Head of caudate nucleus (tissue), 42 donors: ENCODE measurements at regions not wholly inside any gene's neighbourhood (a gene's known extent, or its start where the extent isn't known, plus 50 kb on each side); places are given as distances from the start of the nearest gene placed in this dataset.
A peak's percentile ranks its signal among the peaks of the same experiment; 100 is the strongest.
"Not testable (repeated sequence)": the region's sequence is repeated elsewhere in the genome, so short reads cannot be mapped to it uniquely, and the experiment has no call there.

Source experiments
- DNase-seq, 42 donors: peaks; one replicate each; pipeline versions ENCODE4 v3.0.0 to v3.0.0-alpha.2; 2020 to 2021; ENCODE audit warnings: mixed read lengths in 7 of 42
- intact Hi-C: fragments of 100-400 bp; cut with DNase I; formaldehyde crosslinking; loops from one replicate; pipeline ENCODE4 v1.15.0; 2022

DNA sequence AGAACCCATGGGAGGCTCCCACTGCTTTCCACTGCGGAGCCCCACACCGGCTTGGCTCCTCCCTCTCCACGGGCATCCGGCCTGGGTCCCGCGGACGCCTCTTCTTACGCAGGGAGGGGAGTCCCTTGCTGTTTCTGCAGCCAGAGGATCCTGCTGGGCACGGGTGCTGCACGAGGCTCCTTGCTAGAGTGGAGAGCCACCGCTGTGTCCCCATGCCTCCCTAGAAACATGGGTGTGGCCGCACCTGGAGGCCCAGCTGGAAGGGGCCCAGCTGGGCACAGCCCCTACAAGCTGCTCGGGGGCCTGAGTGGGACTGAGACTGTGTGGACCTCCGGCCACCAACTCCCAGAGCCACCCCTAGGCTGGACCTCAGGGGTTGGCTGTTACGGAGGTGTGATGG, 67.7 kb upstream of the GPC1 start:
- intact Hi-C loops: no loop called here
- DNase-seq: no peak

DNA sequence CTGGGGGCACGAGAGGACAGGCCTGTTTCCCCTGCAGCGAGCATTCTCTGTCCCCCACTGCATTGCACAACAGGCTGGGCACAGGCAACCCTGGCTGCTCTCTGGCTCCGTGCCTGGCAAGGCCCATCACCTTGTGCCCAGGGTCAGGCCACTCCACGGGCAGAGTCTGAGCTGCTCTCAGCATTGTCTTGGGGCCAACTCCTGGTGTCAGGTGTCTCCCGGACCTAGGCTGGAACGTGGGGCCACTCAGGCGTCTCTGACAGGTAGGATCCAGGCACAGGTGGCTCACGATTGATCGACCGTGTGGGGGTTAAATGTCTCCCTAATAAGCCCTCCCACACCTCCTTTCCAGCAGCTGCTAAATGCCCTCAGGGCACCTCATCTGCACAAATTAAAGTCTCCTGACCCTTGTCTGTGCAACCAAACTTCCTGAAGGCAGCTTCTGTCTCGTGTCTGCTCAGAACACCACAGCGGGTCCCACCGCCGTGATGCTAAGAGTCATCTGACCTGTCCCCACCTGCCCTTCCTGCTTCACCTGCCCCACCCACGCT, 66.6 kb upstream of the GPC1 start:
- intact Hi-C loops: no loop called here
- DNase-seq: no peak

DNA sequence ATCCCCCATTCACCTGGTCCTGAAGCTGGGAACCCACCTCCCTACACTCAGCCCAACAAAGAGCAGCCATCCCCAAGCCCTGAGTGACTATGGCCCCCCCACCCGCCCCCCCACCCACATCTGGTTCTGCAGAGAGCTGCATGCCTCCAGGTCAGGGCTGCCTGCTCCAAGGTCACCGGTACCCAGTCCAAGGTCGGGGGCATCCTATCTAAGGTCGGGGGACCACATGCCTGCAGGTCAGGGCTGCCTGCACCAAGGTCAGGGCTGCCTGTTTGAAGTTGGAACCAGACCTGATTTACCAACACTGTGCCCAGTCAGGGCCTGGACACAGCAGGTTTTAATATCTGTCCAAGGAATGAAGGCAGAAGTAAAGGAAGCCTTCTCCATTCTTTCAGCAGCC, 66.1 kb upstream of the GPC1 start:
- intact Hi-C loops: no loop called here
- DNase-seq: no peak

DNA sequence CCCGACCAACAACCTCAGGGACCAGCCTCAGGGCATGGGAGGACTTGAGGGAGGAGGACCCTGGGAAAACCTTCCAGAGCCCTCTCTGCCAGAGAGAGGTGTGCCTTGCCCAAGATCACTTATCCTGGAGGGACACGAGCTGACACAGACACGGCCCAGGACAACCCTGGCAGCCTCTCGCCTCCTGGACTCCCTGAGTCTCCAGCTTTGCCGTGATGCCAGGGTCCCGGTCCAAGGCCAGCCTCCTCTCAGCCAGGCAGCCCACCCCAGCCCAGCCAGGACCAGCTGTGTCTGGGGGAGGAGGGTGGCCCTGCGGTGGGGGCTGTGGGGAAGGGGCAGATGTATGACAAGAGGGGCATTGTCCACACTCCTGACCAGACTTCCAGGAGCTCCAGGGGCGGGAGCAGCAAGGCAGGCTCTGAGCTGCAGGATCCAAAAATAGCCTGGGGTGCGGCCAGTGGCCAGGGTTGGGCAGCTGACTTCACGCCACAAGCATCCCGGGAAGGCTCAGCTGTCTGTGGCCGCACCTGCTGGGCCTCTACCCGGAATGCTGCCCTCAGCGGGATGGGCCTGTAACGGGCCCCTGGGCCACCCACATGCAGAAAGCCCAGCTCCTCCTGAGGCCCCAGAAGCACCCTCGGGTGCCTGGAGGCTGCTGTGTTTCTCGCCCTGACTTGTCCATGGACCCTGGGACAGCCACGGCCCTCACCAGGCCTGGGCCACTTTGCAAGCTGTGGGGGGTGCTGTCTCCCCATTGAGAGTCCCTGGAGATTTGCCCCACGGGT, 65.5 kb upstream of the GPC1 start:
- DNase-seq: peak; percentile 46 to 88 (median 71)
- intact Hi-C loops: no loop called here

DNA sequence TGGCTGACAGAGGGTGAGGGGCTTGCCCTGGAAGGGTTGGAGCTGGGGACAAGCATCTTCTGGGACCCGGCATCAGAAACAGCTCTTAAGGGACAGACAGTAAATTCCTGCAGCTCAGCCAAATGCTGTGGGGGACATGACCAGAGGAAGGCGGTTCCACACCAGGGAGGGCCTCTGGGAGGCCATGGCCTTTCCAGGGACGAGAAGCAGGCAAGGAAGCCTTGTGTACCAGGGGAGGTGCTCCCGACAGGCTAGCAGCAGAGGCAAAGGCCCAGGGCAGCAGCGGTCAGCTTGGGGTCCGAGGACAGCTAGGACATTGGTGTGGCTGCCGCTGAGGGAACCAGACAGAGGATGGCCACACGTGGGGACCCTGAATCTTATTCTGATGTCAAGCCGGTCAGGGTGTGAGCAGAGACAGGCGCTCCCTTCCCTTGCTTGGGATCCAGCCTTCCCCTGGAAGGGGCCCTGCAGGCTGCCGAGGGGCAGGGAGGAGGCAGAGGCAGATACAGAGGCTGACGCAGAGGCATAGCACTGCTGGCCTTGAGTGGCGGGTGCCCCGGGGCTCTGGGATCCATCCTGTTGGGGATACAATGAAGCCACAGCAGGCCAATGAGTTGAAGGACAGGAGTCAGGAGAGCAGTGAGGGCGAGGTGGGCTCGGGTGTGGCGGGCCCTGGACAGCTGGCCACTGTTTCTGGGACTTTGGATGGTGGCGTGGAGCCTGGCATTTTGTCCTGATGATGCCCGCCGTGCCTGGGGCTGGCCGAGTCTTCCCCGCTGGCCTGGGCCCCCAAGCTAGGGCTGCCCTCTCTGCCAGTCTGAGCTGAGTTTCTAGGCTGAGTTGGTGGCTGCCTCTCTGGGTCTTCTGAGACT, 64.1 kb upstream of the GPC1 start:
- intact Hi-C loops: no loop called here
- DNase-seq: no peak

DNA sequence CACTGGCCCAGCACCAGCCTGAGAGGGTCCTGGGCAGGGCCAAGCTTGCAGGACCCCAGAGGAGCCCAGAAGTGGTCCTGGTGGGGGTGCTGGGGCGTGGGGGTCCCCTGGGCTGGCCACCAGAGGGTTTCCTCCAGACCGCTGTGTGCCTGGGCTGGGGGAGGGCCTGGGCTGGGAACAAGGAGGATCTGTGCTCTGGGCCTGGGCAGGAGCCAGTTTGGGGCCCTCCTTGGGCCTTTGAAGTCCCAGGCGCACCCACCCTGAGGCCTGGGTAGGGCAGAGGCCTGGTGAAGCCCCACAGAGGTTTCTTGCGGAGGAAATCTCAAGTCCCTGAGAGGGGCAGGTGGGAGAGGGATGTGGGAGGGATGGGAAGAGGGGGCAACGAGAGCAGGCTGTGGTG, 63.4 kb upstream of the GPC1 start:
- peak in 6 of 42 donors; percentile 19 to 67 (median 42) for DNase-seq
- intact Hi-C loops: no loop called here

DNA sequence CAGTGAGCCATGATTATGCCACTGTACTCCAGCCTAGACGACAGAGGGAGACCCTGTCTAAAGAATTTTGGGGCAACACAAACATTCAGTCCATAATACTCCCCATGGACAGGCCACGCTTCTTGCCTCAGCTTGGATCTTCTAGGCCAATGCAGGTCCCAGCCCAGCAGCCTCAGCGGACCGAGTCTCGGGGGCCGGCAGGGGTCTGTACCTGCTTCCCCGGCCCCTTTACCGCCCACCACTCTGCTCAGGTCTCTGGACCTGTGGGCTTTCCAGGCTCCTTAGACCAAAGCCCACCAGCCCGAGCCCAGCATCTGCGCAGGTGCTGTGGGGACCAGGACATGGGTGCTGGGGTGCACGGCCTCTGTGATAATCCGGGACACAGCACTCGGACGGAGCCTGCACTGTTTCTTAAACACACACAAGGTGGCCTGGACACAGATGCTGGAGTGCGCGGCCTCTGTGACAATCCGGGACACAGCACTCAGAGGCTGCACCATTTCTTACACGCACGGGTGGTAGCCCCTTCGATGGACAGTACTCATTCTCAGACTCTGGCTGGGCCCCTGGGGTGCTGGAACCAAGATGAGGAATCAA, 62.1 kb upstream of the GPC1 start:
- intact Hi-C loops: no loop called here
- no peak for DNase-seq

DNA sequence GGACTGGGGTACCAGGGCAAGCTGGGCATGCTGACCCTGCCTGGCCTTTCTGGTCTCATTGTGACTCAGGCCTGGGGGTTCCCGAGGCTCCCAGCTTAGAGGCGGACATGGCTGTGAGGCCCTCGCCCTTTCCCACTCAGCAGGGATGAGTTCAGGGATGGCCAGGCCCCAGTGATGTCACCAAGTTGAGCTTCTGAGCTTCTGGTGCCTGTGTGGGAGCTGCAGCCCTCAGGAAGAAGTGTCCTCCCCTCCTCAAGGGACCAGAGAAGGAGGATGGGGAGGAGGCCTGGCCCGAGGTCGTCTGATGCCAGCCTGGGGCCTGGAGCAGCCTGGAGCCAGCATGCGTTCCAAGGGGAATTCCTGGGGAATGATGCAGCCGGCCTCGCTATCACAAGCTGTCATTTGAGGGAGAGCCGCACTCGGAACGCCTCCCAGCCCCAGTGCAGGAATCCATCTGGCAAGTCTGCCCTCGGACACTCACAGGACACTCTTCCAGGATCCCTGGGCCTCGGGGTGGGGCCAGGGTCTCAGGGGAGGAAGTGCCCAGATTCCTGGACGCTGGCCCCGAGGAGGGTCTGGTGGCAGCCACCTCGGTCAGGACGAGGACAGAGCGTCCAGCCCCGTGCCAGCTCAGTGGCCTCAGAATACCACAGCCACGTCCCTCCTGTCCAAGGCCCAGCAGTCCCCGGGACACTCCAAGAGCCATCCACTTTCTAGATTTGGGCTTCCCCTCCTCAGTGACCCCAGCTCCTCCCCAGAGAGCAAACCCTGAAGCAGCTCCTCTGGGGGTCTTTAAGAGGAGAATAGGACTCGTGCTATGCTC, 61.2 kb upstream of the GPC1 start:
- intact Hi-C loops: no loop called here
- no peak for DNase-seq

DNA sequence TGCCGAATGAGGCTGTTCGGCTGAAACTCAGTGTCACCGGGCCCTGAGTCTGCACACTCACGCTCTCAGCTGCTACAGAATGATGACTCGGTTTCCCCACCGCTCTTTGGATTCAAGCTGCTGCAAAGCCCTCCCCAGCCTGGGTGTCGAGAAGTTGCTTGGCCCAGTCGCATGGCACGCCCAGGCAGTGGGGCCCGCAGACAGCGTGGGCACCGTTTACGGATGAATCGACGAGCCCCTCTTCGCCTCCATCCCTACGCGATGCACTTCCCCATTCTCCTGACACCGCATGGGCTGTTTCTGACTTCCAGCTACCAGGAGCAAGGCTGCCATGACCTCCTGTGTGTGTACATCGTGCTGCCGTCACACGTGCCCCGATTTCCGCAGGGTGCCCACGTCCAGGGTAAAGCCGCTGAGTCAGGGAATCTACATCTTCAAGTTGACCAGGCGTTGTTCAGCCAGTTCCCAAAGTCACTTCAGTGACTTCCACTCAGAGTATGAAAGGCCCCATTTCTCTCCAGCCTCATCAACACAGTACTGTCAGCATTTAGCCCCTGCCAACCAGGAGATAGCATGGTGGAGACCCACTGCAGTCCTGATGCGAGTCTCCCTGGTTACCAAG, 60.3 kb upstream of the GPC1 start:
- no peak for DNase-seq
- intact Hi-C loops: no loop called here

DNA sequence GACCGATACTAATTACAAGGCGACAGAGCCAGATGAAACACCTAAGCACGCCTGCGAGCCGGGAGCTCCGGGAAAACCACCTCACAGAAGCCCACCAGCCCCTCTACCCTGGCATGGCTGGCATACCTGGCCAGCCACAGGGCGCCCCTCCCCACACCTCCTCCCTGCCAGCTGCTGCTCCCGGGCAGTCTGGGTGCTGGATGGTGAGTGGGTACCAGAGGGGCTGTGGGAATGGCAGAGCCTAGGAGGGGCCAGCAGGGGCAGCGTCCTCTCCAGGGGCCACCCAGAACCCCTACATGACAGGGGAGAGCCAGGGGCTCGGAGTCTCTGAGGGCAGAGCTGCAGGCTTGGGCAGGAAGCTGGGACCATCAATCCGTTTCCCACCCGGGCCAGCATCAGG, 58.7 kb upstream of the GPC1 start:
- no peak for DNase-seq
- intact Hi-C loops: no loop called here

DNA sequence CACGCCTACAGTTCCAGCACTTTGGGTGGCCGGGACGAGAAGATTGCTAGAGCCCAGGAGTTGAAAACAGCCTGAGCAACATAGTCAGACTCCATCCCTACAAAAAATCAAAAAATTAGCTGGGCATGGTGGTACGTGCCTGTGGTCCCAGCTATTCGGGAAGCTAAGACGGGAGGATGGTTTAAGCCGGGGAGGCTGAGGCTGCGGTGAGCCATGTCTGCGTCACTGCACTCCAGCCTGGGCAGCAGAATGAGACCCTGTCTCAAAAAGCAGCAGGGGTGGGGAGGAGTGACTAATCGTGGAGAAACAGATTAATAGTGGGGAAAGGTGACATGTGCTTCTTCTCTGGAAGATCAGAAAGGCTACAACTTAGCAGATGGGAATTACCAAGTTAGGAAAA, 58.1 kb upstream of the GPC1 start:
- no peak for DNase-seq
- intact Hi-C loops: no loop called here

DNA sequence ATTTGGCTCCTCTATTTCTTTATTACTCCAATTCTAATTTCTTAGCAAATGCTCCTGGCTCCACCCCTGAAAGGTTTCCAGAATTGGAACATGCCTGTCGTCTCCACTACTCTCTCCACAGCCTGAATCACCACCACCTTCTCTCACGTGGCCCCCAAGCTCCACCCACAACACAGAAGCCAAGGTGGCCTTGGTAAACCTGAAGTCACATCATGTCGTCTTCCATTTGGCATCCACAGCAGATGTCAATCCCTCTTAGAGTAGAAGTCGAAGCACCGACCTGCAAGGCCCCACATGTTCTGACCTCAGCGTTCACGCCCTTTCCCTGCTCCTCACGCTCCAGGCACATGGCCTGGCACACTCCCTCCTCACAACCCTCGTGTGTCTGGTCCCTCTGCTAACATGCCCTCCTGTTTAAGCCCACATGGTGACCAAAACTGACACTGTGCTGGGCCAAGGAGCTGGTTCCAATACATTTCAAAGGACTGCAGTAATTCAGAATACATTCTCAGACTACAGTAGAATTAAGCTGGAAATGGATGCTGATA, 56.3 kb upstream of the GPC1 start:
- DNase-seq: no peak
- intact Hi-C loops: no loop called here

DNA sequence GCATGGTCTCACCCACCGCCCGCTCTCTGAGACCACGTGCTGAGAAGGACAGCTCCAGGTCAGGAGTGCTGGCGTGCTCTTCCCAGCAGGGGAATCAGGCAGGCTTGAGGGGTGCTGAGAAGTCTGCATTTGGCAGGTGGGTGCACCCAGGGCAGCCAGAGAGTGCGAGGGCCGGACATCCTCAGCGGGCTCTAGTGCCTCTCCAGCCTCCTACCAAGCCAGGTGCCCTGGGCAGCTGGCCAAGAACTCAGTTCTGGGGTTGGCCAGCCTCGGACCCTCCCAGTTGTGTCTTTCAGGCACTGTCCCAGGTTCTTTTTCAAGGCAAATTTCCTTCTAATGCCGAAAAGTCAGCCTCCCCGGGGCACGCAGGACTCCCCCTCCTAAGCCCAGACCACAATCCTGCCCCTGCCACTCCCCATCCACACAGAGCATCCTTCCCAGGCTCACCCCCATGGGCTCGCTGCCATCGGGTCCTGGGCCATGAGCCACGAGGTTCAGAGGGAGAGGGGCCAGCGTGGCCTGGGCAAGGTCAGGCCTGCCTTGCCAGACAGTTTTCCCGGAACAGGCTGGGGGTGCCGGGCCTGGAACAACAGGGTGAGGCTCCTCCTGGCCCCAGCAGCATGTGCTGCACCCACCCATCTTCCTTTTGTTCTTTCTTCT, 52.2 kb upstream of the GPC1 start:
- intact Hi-C loops: no loop called here
- peak in 1 of 42 donors; percentile 10 for DNase-seq

DNA sequence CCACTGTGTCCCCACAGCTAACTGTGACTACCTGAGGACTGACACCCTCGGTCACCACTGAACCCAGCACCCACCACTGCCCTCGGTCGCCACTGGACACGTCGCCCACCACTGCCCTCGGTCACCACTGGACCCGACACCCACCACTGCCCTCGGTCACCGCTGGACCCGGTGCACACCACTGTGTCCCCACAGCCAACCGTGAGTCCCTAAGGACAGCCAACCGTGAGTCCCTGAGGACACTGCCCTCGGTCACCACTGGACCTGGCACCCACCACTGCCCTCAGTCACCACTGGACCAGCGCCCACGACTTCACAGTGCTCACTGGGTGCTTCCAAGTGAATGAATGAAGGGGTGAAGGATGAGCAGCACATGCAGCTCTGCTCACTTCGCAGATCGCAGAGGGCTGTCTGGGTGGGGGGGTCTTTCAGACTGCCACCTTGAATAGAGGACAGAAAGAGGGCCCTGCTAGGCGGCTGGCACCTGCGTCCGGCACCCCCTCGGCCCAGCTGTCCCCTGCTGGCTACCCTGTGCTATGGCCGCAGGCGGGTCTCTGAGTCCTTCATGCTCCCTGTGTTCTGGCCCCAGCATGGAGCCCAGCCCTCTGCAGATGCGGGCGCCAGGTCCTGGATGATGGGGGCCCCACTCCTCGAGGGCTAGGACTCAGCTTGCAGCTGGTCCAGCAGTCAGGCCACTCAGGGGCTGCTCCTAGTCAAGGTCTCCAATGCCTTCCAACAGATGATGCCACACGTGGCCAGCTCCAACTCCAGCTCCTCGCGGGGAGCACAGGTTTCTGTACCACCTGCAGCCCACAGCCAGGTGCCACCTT, 51.4 kb upstream of the GPC1 start:
- no peak for DNase-seq
- intact Hi-C loops: no loop called here

DNA sequence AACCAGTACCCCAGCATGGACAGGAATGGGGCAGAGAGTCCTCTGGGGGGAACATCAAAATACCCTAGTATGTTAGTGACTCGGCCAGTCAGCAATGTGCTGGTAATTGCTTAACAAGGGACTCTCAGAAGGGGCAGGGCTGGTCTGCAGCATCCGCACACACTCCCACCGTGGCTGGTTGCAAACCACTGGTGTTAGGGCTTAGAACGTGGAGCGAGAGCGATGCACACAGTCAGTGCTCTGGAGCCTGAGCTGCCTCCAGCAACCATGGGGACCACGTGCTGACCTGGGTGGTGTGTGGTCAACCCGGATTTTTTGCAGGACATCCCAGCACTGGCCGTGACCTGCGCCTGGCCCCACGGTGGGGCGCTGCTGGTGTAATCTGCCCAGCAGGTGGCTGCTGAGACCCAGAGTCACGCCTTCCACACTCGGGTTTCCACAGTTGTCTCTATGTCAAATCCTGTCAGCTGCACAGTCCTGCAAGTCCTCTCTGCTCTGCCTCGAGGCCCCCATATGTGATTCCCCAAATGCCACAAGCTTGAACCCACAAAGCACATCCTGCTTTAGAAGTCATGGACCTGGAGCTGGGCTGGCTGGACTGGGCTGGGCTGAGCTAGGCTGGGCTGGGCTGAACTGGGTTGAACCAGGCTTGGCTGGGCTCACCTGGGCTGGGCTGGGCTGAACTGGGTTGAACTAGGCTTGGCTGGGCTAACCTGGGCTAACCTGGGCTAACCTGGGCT, 50.6 kb upstream of the GPC1 start:
- intact Hi-C loops: no loop called here
- no peak for DNase-seq

DNA sequence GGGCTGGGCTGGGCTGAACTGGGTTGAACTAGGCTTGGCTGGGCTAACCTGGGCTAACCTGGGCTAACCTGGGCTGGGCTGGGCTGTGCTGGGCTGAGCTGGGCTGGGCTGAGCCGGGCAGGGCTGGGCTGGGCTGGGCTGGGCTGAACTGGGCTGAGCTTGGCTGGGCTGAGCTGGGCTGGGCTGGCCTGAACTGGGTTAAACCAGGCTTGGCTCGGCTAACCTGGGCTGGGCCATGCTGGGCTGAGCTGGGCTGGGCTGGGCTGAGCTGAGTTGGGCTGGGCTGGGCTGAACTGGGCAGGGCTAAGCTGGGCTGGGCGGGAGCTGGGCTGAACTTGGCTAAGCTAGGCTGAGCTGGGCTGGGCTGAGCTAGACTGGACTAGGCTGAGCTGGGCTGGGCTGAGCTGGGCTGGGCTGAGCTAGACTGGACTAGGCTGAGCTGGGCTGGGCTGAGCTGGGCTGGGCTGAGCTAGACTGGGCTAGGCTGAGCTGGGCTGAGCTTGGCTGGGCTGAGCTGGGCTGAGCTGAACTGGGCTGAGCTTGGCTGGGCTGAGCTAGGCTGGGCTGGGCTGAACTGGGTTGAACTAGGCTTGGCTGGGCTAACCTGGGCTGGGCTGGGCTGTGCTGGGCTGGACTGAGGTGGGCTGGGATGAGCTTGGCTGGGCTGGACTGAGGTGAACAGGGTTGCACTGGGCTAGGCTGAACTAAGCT, 49.9 kb upstream of the GPC1 start:
- DNase-seq, intact Hi-C loops: not testable (repeated sequence)
